HG02981 (cell line): ENCODE measurements at regions not wholly inside any gene's neighbourhood (a gene's known extent, or its start where the extent isn't known, plus 50 kb on each side); places are given as distances from the start of the nearest gene placed in this dataset.

Experiments
- ATAC-seq: cut with Tn5 transposase; IDR thresholded peaks from one replicate; pipeline ENCODE4 v1.9.1; 2021; ENCODE audit warnings: mild to moderate bottlenecking, moderate library complexity; ENCODE audit not compliant: unreplicated experiment

DNA sequence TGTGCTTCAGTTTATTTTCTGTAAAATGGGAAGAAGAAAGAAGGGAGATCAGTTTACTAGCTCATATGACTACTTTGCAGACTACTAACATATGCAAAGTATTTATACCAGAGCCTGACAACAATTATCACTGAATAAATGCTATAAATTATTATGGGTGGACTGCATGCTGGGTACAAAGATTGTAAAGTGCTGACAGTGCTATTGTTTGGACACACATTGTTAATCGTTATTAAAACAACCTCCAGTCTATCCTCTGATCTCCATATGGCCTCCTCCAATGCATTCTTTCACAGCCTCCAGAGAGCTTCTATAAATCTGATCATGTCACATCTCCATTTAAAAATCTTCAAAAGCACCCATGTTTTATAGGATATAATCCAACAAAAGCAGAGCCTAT lies 90.1 kb upstream of the HS3ST1 start:
- ATAC-seq, result no peak

DNA sequence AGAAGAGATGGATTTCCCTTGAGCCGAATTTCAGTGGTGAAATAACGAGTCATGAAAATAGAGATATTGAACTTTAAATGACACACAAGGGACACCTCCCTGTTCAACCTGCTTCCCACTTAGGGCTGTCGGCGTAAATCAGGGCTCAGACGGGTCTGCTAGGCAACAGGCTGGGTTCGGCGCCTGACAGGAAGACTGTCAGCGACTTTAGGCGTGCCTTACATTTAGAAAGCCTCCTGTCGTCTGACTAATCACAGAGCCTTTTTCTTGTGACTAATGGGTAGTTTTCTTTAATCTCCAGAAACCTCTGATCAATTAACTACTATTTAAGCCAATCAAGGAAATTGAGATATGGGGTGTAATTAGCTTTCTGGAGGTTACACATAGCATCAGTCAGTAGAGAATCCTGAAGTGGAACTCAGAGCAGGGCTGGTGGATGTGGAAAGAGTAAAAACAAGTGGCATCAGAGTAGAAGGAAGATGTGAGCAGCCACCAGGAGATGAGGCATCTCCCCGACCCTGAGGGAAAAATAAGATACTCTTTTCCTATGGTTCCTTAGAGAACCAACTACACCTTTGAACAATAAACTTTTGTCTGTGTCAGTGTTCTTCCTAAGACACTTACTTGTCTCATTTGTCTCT lies 86.2 kb upstream of the HS3ST1 start:
- no peak for ATAC-seq

DNA sequence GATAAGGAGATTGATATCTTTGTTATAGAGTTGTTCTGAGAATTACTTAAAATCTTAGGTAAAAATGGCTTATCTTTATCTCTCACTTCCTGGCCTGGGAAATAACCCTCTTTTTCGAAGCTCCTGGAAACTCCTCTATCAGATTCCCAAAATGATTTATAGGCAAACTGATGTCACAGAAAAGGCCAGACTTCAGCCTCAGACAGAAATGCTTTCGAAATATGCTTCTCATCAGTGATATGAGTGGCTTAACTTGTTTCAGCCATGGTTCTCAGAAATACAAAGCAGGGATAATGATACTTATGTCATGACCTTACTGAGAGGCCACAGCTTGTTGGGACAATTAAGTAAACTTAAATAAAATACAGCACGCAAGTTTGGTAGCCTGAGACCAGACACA lies 85.3 kb upstream of the HS3ST1 start:
- no peak for ATAC-seq

DNA sequence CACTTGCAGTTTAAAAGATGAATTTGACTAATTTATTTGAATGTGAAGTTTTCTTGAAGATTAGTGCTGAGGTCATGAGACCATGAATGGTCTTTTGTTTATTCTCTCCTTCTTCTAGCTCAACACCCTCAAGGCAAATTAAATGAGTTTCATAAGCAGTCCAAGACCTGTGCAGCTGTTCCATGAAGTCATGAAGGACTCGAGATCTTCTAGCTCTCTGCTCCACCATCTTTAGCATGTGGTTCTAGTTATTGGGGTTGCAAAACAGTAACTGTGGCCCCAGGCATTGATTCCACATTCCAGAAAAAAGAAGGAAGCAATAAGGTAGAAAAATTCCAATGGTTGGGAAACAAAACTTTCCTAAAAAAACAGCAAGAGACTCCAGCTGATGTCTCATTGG lies 84.2 kb upstream of the HS3ST1 start:
- ATAC-seq, result no peak

DNA sequence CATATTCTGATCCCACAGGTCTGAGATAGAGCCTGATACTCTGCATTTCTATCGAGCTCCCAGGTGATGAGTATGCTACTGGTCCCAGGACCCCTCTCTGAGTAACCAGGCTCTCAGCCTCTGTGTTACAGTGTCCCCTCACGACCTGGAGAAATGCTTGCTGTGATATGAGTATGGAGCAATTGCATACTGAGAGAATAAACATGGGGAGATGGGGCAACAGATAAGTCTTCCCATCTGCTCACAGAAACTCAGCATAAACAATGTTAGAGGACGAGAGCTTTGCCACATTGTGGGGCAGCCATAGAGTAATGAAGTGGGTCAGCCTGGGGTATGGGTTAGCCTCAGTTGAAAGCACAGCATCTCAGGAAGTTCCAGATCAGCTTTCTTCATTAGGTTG lies 82.6 kb upstream of the HS3ST1 start:
- no peak for ATAC-seq

DNA sequence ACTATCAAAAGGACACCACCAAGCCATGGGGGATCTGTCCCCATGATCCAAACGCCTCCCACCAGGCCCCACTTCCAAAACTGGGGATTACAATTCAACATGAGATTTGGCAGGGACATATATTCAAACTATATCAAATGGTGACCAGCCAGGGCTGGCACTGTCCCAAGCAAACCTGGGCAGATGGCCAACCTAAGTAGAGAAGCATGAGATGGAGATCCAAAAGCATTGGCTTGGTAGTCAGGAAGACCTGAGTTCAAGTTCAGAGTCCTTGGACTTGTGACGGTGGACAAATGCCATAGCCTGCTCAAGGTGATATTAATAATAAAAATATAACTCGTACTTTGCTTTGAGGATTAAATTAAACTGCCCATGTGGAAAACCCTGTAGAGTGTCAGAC lies 79.2 kb upstream of the HS3ST1 start:
- ATAC-seq, result no peak

DNA sequence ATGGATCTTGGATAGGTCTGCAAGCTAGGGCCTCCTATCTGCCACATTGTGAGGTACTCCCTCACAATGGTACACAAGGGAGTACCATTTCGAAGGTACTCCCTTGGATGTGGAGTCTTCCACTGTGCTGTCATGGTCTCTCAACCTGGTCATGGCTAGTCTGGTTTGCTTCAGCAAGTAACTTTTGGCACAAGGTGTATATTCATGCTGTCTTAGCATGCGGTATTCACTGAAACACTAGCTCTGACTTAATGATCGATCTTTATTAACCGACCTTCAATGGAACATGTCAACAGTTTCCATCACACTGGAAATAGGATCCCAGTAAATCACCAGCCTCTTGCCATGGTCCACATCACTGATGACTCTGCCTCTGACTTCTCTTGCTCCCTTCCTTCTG lies 77.5 kb upstream of the HS3ST1 start:
- no peak for ATAC-seq

DNA sequence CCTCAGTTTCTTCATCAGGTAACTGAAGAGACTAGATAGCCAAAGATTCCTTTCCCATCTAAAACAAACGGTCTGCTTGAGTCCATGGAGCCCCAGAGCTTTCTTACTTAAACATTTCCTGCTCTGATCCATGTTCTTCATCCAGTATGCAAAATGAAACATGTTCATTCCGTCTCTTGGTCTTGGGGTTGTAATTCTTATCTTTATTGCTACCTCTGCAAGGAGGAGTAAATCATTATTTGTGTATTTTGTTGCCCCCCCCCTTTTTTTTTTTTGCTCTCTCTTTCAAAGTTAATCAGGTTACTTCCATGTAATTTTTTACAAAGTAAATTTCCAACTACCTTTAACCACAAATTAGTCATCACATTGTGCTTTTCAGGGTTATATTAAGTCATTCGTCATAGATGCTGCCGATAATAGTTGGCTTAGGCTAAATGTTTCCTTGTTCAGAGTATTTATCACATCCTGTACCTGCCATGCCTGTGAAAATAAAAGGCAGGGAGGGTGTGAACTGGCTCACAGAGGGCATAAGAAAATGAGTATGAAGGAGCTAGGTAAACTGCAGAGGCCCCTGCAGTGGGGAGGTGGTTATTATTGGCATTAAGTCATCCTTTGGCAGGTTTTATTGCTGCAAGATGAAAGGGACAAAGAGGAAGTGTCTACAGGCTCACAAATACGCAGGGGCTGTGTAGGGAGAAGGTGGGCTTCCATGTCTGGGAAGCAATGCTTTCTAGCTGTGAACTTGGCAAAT lies 76.7 kb upstream of the HS3ST1 start:
- ATAC-seq, result no peak

DNA sequence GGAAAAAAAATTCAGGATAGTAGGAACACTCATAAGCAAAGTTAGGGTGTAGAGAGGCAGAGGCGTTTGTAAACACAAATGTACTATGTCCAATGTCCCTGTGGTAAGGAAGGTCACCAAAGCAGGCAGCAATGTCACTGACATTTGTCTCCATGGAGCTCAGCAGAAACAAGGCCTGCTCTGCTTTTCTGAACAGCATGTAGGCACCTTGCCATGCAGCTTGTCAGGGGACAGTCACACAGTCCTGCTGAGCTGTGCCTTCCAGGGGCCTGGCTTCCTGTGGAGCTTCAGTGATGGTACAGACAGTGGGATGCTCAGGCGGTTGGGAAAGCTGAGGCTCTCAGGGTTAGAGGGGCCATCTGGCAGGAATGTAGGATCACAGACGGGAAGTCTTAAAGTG lies 74.5 kb upstream of the HS3ST1 start:
- ATAC-seq, result no peak

DNA sequence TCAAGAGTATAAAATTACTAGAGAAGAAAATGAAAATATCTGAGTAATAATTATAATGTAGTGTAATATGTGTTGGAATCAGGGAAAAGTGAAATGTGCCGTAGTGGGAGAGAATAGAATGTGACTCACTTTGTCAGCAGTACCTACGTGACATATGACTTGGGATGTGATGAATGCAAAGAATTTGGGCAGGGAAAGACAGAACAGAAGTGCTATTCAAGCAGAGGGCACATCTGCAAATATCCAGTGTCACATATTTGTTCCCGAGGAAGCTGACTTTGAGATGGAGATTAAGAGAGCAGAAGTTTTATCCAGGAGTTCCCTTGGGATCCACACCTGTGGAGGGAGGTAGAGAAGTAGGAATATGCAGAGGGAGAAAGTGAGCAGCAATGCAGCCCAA lies 69.3 kb upstream of the HS3ST1 start:
- no peak for ATAC-seq

DNA sequence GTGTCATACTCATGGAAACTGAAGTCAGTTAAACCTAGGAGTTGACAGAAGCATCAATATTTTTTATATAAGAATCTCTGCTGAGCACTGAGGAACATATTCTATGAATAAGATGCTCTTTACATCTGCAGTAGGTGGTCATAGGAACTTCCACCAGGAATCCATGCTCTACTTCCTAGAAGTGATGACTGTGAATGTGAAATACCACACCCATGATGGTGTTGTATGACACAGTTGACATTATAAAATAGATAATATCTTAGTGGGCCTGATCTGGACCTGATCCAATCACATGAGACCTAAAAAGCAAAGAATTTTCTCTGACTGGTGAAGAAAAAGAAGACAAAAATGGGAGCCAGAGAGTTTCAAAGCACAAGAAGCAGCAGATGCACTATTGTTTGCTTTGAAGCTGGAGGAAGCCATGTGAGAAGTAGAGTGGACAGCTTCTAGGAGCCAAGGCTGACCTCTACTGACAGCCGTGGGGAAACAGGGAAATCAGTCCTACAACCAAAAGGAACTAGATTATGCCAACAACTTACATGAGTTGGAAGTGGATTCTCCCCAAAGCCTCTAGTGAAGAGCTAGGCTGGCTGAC lies 68.6 kb upstream of the HS3ST1 start:
- ATAC-seq, result no peak

DNA sequence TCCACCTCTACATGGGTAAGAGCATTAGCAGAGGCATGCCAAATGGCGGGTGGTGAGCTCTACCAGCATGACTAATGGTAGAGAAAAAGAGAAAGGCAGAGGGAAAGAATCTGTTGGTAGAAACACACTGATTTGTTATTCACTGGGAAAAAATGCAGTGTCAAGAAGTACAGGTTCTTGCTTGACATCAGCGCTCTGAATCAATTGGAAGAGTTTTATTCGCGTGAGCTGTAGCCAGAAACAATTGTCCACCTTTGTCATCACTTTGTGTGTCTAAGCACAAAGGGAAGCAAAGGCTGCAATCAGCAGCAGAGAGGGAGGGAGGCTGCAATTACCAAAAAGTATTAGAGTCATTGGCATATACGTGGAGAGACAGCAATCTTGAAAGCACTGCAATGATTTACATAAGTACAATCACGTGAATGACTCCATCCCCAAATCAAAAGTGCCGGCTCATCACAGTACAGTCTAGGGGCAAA lies 67.7 kb upstream of the HS3ST1 start:
- ATAC-seq, result no peak

DNA sequence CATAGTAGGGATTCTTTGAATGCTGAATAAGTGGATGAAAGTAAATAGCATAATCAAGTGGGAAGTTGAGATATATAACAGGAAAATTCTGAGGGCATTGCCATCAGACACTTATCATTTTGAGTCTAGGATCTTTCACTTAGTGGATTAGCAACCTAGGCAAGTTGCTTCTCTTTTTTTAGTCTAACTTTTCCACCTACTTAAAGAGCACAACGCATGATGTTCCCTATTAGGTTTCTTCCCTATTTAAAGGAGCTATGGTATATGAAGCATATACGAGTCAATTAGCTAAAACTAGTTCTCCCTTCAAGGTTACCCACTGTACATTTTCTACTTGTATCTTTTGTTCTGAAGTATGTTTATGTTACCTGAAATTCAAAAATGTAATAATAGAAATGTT lies 67.1 kb upstream of the HS3ST1 start:
- no peak for ATAC-seq

DNA sequence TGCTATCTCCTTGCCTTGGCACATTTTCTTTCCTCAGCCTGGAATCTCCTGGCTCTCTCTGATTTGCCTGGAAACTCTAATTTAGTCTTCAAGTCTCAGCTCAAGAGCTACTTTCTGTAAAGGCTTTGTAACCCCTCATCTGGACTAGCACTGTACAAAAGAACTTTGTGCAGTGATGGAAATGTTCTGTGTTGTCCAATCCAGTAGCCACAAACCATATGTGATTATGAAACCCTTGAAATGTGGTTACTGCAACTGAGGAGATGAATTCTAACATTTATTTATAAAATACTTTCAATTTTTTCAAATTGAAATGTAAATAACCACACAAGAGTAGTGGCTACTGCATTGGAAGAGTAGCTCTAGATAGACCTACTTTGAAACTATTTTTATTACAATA lies 66.6 kb upstream of the HS3ST1 start:
- ATAC-seq, result no peak

DNA sequence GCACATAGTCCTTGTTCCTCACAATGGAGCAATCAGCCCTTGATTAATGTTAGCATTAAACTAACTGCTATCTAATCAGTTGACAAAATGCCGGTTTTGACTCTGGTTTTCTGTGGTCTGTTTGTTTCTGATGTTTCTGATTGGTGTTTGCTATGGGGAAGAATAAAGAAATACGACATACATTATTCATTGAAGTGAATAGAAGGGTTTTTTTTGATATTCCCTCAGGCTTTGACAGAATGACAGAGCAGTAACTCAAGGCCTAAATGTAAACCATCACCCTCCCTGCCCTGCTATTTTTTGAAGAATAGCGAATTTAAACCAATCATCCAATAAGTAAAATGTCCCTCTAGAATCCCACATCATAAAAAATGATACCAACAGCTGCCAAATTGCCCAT lies 65.5 kb upstream of the HS3ST1 start:
- no peak for ATAC-seq

DNA sequence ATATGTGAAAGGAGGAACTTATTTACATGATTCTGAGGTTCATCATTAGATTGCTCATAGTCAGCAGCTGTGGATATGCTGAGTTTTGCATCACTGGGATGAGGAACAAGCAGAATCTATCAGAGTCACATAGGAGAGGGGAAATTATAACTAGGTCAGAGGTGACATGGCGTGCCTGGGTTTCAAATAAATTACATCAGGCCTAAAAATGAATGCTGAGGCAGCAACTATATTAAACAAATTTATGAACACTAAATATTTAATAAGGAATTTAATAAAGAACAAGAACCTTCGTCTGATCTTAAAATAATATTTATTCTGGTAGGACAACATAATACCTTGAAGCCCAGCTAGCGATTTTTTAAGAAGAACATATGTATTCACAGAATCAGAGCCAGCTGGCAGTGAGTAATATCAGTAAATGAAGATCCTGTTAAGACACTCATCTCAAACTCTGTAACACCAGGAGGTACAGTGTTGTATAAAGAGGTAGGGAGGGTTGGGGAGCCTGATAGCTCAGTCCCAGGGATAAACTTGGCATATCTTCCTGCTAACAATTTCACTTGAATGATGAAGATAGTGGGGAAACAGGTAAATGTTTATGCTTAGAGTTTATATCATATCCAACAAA lies 60.9 kb upstream of the HS3ST1 start:
- ATAC-seq, result no peak

DNA sequence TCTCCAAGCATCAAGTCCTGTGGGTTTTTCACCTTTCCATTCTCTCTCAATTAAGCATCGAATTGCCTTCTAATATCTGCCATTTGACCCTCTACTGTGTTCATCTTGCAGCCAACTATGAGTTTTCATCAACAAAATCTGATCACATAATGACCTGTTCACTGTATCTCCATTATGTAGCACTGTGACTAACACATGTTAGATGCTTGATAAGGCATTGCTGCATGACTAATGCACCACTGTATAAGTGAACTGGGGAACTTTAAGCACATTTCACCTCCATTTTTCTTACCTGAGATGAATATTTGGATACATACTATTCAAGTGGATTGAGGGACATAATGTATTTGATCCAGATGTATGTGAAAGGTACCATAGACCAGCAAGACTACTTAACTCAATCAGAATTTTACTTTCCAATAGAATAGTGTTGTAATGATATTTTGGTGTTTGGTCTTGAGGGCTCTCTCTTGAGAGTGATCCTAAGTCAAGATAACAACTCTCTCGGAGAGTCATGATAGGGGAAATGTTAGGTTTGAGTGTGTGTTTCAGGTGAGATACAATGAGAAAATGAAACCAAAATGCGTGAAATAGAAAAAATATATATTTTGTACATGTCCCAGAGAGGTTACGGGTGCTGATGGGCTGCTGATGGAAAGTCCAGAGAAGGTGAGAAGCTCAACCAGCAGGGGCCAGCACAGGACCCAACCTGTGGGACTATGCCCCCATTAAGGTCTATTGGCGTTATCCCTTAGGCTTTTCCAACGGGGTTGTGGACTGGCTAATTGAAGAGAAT lies 60.2 kb upstream of the HS3ST1 start:
- no peak for ATAC-seq

DNA sequence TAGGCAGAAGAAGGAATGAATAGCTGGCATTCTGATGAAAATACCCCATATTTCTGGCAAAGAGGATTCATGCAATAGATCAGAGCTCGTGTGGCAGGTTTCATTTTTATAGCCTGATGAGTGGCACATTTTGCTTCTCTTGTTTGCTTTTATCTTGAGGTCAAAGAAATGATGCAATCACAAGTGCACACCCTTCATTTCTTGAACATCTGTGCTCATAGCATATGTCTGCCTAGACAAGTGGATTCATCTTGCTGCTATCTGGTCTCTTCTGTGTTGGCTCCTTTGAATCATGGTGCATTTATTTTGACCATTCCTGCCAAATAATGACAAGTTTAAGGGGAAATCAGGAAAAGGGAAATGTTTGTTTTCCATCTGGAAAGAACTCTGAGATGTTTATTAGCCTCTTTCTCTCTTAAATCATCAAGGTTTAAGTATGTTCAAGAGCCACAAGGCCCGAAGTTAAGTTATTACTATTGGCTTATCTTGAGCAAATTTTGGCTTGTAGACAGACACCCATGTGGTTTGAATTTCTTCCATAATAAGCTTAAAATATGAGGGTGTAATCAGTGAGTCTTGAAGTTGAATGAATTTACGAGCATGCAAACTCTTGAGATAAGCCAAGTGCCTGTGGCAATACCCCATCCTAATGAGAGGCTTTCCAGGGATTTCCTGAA lies 59.3 kb upstream of the HS3ST1 start:
- ATAC-seq, result no peak

DNA sequence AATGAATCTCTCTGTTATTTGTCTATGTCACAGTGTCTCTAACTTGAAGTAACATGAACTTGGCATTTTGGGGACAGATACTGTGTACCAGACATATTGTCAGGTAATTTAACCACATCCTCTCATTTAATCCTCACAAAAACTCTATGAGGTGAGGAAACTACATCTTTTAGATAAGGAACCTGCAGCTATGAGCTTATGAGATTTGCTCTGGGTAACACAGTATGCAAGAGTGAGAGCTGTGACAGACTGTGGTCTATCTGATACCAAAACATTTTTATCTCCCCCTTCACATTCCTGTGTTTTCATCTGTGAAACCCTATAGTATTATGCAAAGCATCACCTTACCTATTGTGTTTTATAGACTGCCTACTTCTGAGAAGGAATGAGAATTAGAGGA lies 58.4 kb upstream of the HS3ST1 start:
- ATAC-seq, result no peak

DNA sequence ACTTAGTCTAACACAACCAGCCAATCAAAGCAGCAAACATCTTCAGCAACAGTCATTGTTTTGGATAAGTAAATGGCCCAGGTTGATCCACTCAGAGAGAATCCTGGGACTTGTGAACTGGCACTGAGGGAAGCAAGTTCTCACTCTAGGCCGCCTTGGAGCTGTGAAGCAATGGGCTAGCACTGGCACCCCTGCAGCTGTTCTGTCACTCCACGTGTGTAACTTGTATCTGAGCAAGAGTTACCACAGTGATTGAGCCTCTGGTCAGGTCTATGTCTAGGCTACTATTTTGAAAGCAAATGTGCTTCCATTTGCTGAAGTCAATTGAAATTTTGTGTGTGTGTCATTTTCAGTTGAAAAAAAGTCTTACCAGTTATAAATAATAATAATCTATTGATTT lies 57.2 kb upstream of the HS3ST1 start:
- ATAC-seq, result no peak

DNA sequence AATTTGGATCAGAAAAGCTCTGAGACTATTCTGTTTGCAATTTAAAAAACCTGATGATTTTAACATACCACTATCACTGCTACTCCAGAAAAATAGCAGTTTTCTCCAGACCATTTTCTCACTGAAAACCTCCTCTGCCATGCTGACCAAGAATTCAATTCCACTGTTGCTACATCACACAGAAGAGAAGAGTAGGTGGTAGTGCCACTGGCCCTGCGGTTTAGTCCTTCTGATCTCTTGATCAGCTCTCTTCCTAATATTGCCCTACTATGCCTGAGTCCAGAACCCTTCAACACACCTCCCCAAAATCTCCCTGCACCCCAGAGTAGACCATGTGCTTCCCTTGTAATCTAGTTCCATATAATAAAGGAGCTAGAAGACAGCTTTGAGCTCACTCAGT lies 55.8 kb upstream of the HS3ST1 start:
- ATAC-seq, result no peak
